Calu3 (cell line): ENCODE measurements at regions not wholly inside any gene's neighbourhood (a gene's known extent, or its start where the extent isn't known, plus 50 kb on each side); places are given as distances from the start of the nearest gene placed in this dataset.

Experiments used
- BruUV-seq: library from RNA; stranded (reverse); fragments of 400-500 nt; replicated peaks from 2 replicates; lab custom pipeline; 2021; lab: Mats Ljungman, UMichigan
- CTCF ChIA-PET: fragments of 300-600 bp; sonication (Branson Sonifier 250); formaldehyde crosslinking; loops from one replicate; lab custom pipeline; 2022; ENCODE audit warnings: antibody characterized with exemption; lab: Charles Lee
- DNase-seq: peaks from one replicate; pipeline ENCODE4 v3.0.0; 2022
- H3K27ac Mint-ChIP-seq: one replicate; pipeline ENCODE4 v1.8.0; 2022; ENCODE audit warnings: mixed read lengths; ENCODE audit not compliant: unreplicated experiment
- H3K27me3 Mint-ChIP-seq: one replicate; pipeline ENCODE4 v1.8.0; 2022; ENCODE audit warnings: mixed read lengths; ENCODE audit not compliant: unreplicated experiment
- H3K36me3 Mint-ChIP-seq: one replicate; pipeline ENCODE4 v1.8.0; 2022; ENCODE audit warnings: mild to moderate bottlenecking, moderate library complexity, mixed read lengths; ENCODE audit not compliant: insufficient read depth, unreplicated experiment
- H3K4me1 Mint-ChIP-seq: one replicate; pipeline ENCODE4 v1.8.0; 2022; ENCODE audit warnings: mild to moderate bottlenecking, low read depth, mixed read lengths; ENCODE audit not compliant: unreplicated experiment
- H3K4me3 Mint-ChIP-seq: one replicate; pipeline ENCODE4 v1.8.0; 2022; ENCODE audit warnings: mild to moderate bottlenecking, low read depth, moderate library complexity, mixed read lengths; ENCODE audit not compliant: unreplicated experiment
- H3K9me3 Mint-ChIP-seq: one replicate; pipeline ENCODE4 v1.8.0; 2022; ENCODE audit warnings: low read depth, mixed read lengths; ENCODE audit not compliant: unreplicated experiment
- intact Hi-C: fragments of 100-400 bp; cut with micrococcal nuclease; formaldehyde crosslinking; loops from one replicate; pipeline ENCODE4 v1.10.0; 2022; ENCODE audit not compliant: unreplicated experiment
- TF ChIP-seq, protein P1 (sequence below): fragments of 200-600 bp; IDR thresholded peaks from one replicate; pipeline ENCODE4 v1.8.0; 2022; ENCODE audit warnings: antibody characterized with exemption; ENCODE audit not compliant: unreplicated experiment

DNA sequence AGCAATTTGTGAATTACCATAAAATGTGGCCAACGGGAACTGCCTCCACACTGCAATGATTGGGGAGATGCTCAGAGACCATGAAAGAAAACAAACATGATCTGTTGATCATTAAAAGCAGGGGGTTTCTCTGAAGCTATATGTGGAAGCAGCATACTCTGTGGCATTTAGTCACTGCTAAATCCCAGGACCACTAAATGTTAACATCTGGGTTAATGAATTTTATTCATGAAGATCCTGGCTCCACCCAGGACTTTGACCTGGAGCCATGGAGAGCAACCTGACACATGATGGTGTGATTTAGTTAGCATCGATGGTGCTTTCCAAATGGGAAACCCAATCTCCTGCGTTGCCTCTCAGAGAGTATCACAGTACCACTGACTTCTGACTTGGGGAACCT is 497.8 kb downstream of the AGTPBP1 start:
- H3K36me3 Mint-ChIP-seq = no peaks in the 10 kb centered on the region
- BruUV-seq = no TSS peak
- DNase-seq = no peak
- no peaks in the 10 kb centered on the region for H3K27me3 Mint-ChIP-seq
- intact Hi-C loops = no loop called here
- TF ChIP-seq, protein P1, sequence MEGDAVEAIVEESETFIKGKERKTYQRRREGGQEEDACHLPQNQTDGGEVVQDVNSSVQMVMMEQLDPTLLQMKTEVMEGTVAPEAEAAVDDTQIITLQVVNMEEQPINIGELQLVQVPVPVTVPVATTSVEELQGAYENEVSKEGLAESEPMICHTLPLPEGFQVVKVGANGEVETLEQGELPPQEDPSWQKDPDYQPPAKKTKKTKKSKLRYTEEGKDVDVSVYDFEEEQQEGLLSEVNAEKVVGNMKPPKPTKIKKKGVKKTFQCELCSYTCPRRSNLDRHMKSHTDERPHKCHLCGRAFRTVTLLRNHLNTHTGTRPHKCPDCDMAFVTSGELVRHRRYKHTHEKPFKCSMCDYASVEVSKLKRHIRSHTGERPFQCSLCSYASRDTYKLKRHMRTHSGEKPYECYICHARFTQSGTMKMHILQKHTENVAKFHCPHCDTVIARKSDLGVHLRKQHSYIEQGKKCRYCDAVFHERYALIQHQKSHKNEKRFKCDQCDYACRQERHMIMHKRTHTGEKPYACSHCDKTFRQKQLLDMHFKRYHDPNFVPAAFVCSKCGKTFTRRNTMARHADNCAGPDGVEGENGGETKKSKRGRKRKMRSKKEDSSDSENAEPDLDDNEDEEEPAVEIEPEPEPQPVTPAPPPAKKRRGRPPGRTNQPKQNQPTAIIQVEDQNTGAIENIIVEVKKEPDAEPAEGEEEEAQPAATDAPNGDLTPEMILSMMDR = no peak
- CTCF ChIA-PET = no interaction called here
- no peak overlapping the region for H3K4me3 Mint-ChIP-seq
- H3K27ac Mint-ChIP-seq = no peak overlapping the region
- no peaks in the 10 kb centered on the region for H3K4me1 Mint-ChIP-seq
- H3K9me3 Mint-ChIP-seq = peaks cover 2% of the 10 kb centered on the region

DNA sequence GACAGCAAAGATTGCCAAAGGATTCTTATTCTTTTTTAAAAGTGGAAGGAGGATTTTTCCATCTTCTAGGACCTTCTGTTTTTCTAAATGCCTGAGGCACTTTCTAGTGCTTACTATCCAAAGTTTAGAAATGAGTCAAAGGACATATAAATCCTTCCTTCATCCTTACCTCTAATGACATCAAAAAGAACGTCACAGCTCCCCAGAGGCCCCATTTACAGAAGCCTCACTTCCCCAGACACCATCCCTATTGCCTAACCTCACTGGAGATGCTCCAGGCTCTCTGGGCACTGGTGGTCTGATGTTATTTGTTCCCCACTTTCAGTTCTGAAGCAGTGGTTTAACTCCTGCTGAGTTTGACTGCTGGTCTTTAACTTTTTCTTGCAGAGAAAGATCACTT is 504.3 kb downstream of the AGTPBP1 start:
- no TSS peak for BruUV-seq
- Mint-ChIP-seq H3K36me3 (no peaks in the 10 kb centered on the region), H3K27ac (no peak overlapping the region), H3K4me1 (no peaks in the 10 kb centered on the region), H3K9me3 (peaks cover 2% of the 10 kb centered on the region), H3K27me3 (peaks cover 8% of the 10 kb centered on the region), H3K4me3 (no peak overlapping the region)
- CTCF ChIA-PET = interaction anchor here (0.5 kb wide), 1 partner anchor 139 kb away, joined by 3 read pairs; no protein-coding TSS in a partner anchor
- TF ChIP-seq, protein P1 = no peak
- DNase-seq = no peak
- intact Hi-C loops = no loop called here

DNA sequence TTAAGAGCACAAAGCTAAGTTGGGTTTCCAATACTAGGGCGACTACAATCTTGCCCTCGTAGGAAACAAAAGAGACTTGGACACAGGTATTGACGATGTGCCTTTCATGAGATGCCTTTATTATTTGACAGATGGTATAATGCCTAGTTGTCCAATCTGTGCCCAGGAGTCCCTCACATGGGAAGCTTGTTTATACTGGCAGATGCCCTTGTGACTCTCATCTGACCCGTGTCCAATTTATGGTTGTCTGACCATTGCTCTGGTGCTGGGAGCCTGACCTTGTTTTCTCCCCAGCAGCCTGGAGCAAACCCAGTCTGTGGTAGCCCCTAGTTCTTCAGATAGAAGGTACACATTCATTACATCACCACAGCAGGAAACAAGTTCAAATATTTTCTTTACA is 511.7 kb downstream of the AGTPBP1 start:
- TF ChIP-seq, protein P1 = no peak
- Mint-ChIP-seq H3K4me3 (no peak overlapping the region), H3K9me3 (no peaks in the 10 kb centered on the region), H3K4me1 (no peaks in the 10 kb centered on the region), H3K36me3 (no peaks in the 10 kb centered on the region), H3K27me3 (no peaks in the 10 kb centered on the region), H3K27ac (no peak overlapping the region)
- CTCF ChIA-PET = no interaction called here
- DNase-seq = no peak
- no TSS peak for BruUV-seq
- intact Hi-C loops = no loop called here

DNA sequence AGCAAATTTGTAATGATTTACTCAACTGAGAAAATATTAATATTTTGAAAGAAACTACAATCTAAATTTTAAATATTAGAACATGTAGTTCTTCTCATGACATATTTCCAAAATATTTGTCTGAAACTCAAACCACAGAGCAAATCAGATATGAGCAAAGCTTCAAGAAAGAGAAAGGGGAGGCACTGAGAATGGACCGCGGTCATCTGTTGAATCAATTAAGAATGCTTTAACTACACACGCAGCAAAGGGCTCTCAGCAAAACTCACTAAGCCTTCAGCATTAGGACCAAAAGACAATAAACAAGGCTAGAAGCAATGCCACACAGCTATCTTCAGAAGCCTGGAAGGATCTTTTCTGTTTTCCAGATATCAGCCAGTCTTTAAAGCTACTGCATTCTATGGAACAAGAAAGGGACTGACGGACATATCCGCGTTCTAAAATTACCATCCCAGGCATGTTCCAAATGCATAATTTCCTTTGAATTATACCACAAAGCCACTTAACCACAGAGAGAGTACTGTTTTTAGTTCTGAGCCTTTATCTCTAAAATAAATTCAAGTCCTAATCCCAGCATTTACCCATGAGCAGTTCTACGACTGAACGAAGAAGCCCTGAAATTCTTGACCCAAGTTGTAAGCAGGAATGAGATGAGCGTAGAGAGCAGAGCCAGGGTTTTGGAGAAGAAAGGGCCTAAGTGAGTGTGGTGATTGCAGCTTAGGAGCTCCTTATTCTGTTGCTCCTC is 513.5 kb downstream of the AGTPBP1 start:
- Mint-ChIP-seq H3K4me1 (peaks cover 7% of the 10 kb centered on the region), H3K27ac (no peak overlapping the region), H3K9me3 (no peaks in the 10 kb centered on the region), H3K4me3 (no peak overlapping the region), H3K36me3 (no peaks in the 10 kb centered on the region), H3K27me3 (no peaks in the 10 kb centered on the region)
- intact Hi-C loops = no loop called here
- TF ChIP-seq, protein P1 = no peak
- DNase-seq = no peak
- BruUV-seq = no TSS peak
- CTCF ChIA-PET = no interaction called here
